ENCODE measurements at regions not wholly inside any gene's neighbourhood (a gene's known extent, or its start where the extent isn't known, plus 50 kb on each side); places are given as distances from the start of the nearest gene placed in this dataset.

- TF ChIP-seq POLR2AphosphoS5 (IDR thresholded peaks at IDR 0.05; ENCODE audit: borderline replicate concordance, low read depth, low read length) (no peak), EZH2 (IDR thresholded peaks at IDR 0.05) (no peak)
Observed at GRCh38 chr10:3671386-3671955, 113.5 kb downstream of the KLF6 start.
